ENCODE measurements at regions not wholly inside any gene's neighbourhood (a gene's known extent, or its start where the extent isn't known, plus 50 kb on each side); places are given as distances from the start of the nearest gene placed in this dataset.
"Not testable (repeated sequence)": the region's sequence is repeated elsewhere in the genome, so short reads cannot be mapped to it uniquely, and the experiment has no call there.

- TF ChIP-seq POLR2A (IDR thresholded peaks at IDR 0.05): not testable (repeated sequence)
- TF ChIP-seq, protein P1, sequence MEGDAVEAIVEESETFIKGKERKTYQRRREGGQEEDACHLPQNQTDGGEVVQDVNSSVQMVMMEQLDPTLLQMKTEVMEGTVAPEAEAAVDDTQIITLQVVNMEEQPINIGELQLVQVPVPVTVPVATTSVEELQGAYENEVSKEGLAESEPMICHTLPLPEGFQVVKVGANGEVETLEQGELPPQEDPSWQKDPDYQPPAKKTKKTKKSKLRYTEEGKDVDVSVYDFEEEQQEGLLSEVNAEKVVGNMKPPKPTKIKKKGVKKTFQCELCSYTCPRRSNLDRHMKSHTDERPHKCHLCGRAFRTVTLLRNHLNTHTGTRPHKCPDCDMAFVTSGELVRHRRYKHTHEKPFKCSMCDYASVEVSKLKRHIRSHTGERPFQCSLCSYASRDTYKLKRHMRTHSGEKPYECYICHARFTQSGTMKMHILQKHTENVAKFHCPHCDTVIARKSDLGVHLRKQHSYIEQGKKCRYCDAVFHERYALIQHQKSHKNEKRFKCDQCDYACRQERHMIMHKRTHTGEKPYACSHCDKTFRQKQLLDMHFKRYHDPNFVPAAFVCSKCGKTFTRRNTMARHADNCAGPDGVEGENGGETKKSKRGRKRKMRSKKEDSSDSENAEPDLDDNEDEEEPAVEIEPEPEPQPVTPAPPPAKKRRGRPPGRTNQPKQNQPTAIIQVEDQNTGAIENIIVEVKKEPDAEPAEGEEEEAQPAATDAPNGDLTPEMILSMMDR (IDR thresholded peaks at IDR 0.05): not testable (repeated sequence)
Observed at GRCh38 chr9:41652100-41652713, 463.1 kb upstream of the ZNG1F start.

Data from adrenal gland (tissue), 5 donors.